Erythroblast (primary cell): ENCODE measurements at regions not wholly inside any gene's neighbourhood (a gene's known extent, or its start where the extent isn't known, plus 50 kb on each side); places are given as distances from the start of the nearest gene placed in this dataset.

Experiments
- GATA1 ChIP-seq: IDR thresholded peaks from 2 replicates; pipeline ENCODE4 v1.6.1; 2011; ENCODE audit warnings: low read depth, mild to moderate bottlenecking, control low read depth, low read length, moderate library complexity
- POLR2A ChIP-seq: IDR thresholded peaks from 2 replicates; pipeline ENCODE4 v1.6.1; 2011; ENCODE audit warnings: mild to moderate bottlenecking, low read length

GRCh38 chr2:195382186-195382585, 274.8 kb upstream of the SLC39A10 start:
- TF ChIP-seq POLR2A (no peak), GATA1 (no peak)
